HG02678 (cell line): ENCODE measurements at regions not wholly inside any gene's neighbourhood (a gene's known extent, or its start where the extent isn't known, plus 50 kb on each side); places are given as distances from the start of the nearest gene placed in this dataset.

Experiments
- ATAC-seq: cut with Tn5 transposase; IDR thresholded peaks from one replicate; pipeline ENCODE4 v1.9.1; 2021; ENCODE audit warnings: mild to moderate bottlenecking, moderate library complexity; ENCODE audit not compliant: unreplicated experiment

DNA sequence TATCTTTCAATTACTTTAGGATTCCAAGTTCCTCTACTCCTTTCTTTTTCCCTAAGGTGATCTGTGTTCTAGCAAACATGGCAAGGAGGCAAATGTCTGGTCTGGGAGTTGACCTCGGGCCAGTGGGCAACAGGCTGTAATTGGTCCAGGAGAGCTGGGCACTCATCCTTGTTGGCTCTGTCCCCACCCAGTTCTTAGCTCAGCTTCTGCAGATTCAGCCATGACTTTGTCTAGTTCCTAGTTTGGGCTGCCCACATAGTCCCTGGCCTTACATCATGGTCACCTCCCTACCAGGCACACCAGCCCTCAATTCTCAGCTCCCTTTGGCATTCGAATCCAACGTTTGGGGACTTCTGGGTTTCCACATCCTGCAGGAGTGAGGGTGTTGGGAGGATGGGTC lies 92.1 kb upstream of the DAP start:
- ATAC-seq = no peak

DNA sequence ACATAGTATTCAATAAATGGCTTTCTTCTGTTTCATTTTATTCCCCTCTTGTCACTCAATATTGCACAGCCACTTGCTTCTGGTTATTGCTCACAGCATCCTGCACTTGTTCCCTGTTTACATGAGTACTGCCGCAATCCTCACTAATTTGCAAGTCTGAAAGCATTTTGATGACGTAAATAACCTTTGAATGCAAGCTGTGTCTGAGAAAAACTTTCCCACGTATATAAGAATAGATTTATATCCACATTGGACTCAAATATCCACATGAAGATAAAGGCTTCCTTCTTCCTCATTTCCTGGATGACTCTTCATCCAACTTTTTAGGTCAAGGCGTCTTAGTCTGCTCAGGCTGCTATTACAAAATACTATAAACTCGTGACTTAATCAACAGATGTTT lies 88.2 kb upstream of the DAP start:
- no peak for ATAC-seq

DNA sequence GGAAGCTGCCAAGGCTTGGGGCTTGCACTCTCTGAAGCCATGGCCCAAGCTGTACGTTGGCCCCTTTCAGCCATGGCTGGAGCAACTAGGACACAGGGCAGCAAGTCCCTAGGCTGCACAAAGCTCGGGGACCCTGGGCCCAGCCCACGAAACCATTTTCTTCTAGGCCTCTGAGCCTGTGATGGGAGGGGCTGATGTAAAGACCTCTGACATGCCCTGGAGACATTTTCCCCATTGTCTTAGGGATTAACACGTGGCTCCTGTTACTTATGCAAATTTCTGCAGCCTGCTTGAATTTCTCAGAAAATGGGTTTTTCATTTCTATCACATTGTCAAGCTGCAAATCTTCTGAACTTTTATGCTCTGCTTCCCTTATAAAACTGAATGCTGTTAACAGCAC lies 83.0 kb upstream of the DAP start:
- no peak for ATAC-seq

DNA sequence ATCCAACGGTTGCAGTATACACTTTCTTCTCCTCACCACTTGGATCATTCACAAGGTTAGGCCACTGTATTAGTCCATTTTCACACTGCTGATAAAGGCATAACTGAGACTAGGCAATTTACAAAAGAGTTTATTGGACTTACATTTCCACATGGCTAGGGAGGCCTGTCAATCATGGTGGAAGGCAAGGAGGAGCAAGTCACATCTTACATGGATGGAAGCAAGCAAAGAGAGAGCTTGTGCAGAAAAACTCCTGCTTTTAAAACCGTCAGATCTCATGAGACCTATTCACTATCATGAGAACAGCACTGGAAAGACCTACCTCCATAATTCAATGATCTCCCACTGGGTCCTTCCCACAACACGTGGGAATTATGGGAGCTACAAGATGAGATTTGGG lies 81.8 kb upstream of the DAP start:
- no peak for ATAC-seq

DNA sequence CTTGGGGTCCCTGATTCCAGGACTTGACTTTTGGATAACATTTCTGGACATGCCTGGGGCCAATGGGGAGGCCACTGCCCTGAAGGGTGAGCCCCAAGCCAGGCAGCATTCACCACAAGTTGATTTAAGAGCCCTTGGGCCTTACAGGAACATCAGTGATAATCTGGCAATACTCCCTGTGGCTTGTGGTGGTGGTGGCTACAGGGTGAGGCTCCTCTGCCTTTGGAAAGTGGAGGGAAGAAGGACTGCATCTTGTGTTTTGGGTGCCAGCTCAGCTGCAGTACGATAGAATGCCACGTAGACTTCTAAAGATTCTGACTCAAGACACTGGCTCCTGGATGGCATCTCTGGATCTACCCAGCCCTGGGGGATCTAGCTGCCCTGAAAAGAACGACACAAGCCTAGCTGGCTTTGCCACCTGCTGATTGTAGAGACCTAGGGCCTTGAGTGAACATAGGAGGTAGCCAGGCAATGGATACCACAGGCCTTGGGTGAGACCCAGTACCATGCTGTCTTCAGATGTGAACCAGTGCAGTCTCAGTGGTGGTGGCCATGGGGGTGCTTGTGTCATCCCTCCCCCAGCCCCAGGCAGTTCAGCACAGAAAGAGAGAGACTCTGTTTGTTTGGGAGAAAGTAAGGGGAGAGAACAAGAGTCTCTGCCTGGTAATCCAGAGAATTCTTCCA lies 79.0 kb upstream of the DAP start:
- no peak for ATAC-seq

DNA sequence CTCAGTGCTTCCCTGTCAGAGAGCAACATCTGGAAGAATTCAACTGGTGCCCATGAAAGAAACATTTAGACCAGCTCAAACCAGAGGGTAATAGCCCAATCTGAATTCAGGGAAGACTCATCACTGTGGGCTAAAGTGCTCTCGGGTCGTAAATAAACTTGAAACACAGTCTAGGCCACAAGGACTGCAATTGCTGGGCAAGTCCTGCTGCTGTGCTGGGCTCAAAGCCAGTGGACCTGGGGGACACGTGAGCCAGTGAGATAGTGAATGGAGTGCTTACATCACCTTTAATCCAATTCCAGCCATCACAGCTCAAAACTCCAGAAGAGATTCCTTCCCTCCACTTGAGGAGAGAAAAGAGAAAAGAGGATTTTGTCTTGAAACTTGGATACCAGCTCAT lies 78.1 kb upstream of the DAP start:
- ATAC-seq = no peak

DNA sequence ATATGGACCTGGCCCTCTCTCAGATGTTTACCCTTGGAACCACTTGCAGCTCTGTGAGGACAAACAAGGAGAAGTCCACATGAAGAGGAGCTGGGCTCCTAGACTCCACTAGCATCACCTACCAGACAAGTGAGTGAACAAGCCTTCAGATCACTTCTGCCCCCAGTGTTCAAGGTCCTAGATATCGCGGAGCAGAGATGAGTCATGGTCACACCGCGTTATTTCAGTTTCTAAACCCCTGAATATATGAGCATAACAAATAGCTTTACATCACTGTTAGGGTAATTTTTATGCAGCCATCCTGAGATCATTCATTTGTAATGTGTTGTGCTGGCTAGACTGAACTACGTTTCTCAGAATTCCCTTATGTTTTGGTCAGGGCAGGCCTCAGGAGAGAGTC lies 77.0 kb upstream of the DAP start:
- ATAC-seq = peak; percentile 67

DNA sequence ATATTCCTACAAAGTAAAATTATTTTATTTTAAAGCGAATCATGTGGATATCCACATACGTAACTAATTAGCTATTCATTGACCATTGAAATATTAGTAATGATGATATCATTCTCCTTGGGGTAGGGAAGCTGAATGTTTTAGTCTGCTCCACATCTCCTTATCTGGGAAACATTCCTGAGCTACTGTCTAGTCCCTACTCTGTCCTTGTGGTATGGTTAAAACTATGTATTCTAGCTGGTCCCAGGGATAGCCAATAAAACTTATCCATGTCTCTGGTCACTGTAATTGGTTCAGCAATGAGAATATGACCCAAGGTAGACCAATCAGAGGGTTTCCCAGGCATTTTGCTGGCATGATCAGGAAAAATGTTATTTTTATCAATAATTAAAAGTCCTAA lies 76.0 kb upstream of the DAP start:
- no peak for ATAC-seq

DNA sequence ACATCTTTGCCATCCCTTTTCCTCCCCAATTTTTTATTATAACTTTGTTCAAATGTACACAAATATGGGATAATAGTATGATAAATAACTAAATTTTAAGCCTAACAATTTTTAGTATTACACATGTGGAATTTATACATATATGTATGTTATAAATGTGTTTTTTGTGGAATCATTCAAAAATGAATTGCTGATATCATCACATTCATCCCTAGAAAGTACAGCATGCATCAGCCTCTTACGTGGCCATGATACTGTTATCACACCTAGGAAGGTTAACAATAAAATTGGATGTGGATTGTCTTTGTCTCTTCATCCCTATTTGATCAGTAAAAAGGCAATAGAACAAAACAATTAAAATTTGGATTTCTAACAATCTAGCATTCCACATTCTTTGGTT lies 73.7 kb upstream of the DAP start:
- no peak for ATAC-seq

DNA sequence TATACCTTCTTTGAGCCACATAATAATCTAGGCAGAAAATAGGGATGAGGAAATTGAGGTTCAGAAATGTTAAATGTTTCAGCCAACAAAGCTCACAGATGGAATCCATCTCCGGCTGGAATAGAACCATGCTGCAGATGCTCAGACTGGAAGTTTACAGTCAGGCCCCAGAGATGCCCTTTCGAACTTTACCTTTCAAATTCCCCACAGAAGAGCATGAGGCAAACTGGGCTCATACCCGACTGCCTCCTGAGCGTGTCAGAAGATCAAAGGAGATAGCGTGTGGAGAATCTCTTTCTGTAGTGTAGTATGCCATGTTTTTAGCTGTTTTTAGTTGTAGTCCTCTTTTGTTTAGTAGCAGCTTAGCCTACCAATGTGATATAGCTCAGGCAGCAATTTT lies 72.0 kb upstream of the DAP start:
- no peak for ATAC-seq

DNA sequence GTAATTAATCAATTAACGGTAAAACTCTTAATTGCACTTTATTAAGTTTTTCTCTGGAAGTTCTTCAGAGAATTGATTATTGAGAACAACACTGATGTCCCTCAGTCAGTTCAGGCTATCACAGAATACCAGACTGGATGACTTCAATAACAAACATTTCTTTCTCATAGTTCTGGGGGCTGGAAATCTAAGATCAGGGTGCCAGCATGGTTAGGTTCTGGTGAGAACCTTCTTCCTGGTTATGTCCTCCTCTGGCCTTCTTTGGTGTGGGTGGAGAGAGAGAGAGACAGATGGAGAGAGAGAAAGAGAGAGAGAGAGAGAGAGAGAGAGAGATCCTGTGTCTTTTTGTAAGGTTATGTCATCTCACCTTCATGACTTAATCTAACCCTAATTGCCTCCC lies 71.4 kb upstream of the DAP start:
- no peak for ATAC-seq

DNA sequence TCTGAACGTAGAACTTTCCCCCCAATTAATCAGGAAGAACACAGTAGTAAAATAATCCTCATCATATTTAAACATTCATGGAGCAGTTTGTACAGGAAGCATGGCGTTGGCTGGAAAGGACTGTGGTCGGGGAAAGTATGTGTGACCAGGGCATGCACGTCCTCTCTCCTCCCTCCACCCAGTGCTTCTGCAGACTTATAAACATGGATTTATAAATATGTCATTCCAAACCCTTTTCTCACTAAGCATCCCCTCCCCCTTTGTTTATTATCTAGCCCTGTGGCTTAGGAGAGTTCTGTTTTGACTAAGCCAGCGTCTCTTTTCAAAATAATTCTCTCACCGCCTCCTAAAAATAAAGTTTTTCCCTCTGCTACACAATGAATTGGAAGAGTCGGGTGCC lies 70.4 kb upstream of the DAP start:
- ATAC-seq = no peak

DNA sequence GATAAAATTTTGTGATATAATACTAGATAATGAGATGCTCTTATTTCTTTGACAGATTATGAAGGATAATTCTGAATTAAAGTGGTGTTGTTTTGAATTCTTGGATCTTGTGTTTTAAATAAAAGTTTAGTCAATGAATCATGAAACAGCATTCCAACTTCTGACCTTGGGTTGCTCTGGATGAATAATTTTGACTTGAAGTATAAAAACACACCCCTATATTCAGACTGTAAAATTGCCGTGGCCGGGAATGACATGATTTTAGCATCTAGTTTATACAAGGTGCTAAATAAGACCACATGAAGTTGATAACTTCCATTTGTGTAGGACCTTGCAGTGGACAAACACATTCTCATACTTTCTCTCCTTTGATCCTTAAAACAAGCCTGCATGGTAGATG lies 67.2 kb upstream of the DAP start:
- no peak for ATAC-seq

DNA sequence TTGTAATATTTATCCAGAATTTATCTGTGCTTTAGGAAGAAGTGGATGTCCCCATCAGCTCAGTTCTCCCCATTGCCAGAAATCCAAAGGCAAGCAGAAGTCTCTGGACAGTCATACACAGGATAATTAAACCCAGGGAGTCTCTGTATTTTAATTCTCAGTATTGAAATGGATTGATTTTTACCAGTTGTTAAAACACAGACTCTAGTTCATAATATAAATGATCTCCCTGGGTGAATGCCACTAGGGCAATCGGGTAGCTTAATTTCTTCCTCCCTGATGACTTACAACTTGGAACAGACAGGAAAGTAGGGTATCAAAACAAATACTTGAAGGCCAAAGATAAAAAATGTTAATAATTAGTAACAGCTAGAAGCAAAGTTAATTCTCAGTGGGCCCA lies 66.5 kb upstream of the DAP start:
- ATAC-seq = no peak

DNA sequence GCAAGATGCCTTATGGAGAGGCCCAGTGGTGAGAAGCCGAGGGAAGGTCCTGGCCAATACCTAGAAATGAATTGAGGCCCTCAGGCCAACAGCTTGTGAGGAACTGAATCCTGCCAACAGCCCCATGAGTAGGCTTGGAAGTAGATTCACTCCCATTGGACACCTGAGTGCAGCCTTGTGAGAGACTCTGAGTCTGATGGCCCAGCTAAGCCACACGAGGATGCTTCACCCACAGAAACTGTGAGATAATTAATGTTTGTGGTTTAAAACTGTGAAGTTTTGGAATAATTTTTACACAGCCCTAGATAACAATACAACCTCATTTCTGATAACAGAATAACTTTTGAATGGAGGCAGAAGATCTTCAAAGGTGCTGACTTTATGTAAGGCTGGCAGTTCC lies 65.9 kb upstream of the DAP start:
- no peak for ATAC-seq

DNA sequence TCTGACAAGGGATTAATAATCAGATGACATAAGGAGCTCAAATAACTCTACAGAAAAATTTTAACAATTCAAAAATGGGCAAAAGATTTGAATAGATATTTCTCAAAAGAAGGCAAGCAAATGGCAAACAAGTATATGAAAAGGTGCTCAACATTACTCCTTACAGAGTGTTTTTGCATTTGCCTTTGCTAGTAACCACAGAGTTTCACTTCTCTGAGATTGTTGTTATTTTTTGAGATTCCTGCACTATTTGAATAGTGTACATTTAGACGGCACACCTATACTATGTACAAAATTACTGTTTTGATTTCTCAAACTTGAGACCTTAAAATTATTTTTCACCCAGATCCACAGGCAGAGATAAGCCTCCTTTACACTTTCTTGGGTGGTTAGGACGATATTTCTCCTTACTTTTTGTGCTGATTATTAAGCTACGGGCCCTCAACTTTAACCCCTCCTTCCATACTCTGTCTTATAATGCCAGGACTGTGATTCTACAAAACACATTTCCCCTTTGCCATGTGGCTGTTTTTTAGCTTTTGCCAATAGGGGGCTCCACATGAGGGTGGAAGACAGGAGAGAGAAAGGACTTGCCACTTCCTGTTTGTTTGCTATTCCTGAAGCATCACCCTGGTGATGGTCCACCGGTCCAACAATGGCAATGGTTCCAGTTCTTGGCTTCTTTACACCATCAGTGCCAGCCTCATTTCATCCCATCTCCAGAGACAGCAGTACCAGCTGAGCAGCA lies 65.0 kb upstream of the DAP start:
- ATAC-seq = peak; percentile 57

DNA sequence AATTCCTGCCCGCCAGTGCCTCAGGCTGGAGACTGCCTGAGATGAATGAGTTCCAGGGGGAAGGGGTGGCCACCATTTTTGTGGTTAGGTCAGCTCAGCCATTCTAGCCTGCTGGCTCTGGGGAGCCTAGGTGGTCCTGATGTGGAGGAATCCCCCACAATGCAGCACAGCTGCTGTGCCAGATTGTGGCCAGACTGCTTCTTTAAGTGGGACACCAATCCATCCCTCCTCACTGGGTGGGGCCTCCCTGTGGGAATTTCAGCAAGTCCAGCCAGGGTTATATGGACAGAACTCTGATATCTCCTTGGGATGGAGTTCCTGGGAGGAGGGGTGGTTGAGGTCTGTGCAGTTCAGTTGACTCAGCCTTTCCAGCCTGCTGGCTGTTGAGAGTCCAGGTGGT lies 51.2 kb upstream of the DAP start:
- ATAC-seq = no peak
